ENCODE measurements at regions not wholly inside any gene's neighbourhood (a gene's known extent, or its start where the extent isn't known, plus 50 kb on each side); places are given as distances from the start of the nearest gene placed in this dataset.

DNA sequence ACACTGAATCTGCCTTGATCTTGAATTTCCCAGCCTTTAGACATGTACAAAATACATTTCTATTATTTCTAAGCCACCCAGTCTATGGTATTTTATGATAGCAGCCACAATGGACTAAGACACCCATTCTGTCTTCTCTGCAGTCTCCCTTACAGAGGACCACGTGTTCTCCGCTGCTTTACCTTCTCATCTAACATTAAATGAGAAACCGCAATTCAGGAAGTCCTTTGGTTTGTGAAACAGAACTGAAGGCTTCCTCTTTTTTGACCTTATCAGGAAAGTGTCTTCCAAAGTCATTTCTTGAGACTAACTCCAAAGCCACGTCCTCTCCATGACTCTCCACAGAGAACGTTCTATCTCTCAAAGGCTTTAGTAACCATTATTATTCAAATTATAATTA is 560.1 kb downstream of the OMA1 start:
- H3K4me3 ChIP-seq (ENCODE audit: extremely low read depth, insufficient read depth, low read length, poor library complexity, severe bottlenecking) = no peak overlapping the region
- no peaks in the 10 kb centered on the region for H3K4me1 ChIP-seq (ENCODE audit: control insufficient read depth, insufficient read depth, low read length, poor library complexity, severe bottlenecking)
- H3K9me3 ChIP-seq (ENCODE audit: control insufficient read depth, low read length) = no peaks in the 10 kb centered on the region
- H3K36me3 ChIP-seq (ENCODE audit: control insufficient read depth, insufficient read depth, low read length) = no peaks in the 10 kb centered on the region
- WGBS, 2 experiments (ENCODE audit: insufficient coverage in 2 of 2) = 57 to 74% methylated on average over 3 to 5 of the region's 5 CpGs
- no peak overlapping the region for H3K27ac ChIP-seq (ENCODE audit: low read depth, low read length, severe bottlenecking)

DNA sequence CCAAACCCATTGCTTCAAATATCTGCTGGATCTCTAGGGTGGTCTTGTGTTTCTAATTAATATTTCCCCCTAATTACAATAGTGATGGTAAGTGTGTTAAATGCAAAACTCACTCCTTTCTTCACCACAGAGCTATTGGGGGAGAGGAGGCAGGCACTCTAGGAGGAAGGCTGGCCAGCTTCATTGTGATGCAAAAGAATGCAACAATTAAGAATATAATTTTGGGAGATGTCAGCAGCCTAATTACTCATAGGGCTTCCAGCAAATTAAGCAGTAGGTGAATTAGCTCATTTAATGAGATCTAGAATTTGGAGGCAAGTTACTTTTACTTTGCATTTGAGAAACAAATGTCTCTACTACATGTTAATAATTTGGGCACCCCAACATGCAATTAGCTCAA is 560.4 kb upstream of the DAB1 start:
- H3K4me3 ChIP-seq (ENCODE audit: extremely low read depth, insufficient read depth, low read length, poor library complexity, severe bottlenecking) = no peak overlapping the region

DNA sequence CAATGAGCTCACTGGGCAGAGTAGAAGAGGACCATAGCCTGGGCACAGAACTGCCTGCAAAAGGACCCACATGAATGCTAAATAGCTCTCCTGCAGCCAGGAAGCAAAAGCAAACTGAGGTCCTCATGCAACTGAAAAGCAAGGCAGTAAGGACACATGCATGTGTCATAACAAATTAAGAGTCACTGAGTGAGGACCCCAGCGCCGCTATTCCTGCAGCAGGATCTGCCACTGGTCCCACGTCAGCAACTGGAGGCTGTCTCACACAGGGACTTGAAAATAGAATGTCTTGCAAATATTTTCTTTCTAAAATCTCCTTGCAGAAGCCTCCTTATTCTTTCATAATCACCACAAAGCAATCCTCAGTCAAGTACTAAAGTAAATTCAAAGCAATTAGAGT is 559.6 kb upstream of the DAB1 start:
- WGBS, 2 experiments (ENCODE audit: insufficient coverage in 2 of 2) = 67 to 100% methylated on average over 3 of the region's 3 CpGs
- no peaks in the 10 kb centered on the region for H3K4me1 ChIP-seq (ENCODE audit: control insufficient read depth, insufficient read depth, low read length, poor library complexity, severe bottlenecking)
- H3K4me3 ChIP-seq (ENCODE audit: extremely low read depth, insufficient read depth, low read length, poor library complexity, severe bottlenecking) = no peak overlapping the region
- H3K36me3 ChIP-seq (ENCODE audit: control insufficient read depth, insufficient read depth, low read length) = no peaks in the 10 kb centered on the region
- no peaks in the 10 kb centered on the region for H3K9me3 ChIP-seq (ENCODE audit: control insufficient read depth, low read length)
- H3K27ac ChIP-seq (ENCODE audit: low read depth, low read length, severe bottlenecking) = no peak overlapping the region

More for the DNA sequence above, 560.4 kb upstream of the DAB1 start:
- Histone ChIP-seq H3K36me3 (ENCODE audit: control insufficient read depth, insufficient read depth, low read length) (no peaks in the 10 kb centered on the region), H3K4me1 (ENCODE audit: control insufficient read depth, insufficient read depth, low read length, poor library complexity, severe bottlenecking) (no peaks in the 10 kb centered on the region), H3K9me3 (ENCODE audit: control insufficient read depth, low read length) (no peaks in the 10 kb centered on the region), H3K27ac (ENCODE audit: low read depth, low read length, severe bottlenecking) (no peak overlapping the region)

DNA sequence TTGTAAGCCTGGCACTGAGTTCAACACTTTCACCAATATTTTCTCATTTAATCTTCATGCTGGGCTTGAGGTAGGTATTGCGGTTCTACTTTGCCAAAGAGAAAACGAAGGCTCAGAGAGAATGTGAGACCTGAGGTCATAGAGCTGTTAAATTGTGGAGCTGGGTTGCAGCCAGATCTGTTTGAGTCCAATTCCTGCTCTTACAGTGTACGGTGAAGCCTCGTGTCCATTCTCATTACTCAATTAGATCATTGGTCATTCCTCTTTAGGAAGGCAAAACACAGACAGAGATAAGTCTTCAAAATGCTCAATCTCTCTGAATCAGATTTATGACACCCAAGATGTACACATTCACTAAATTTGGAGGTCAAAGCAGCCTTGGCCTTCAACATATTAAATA is 559.0 kb upstream of the DAB1 start:
- WGBS, 2 experiments (ENCODE audit: insufficient coverage in 2 of 2) = 88 to 96% methylated on average over 2 to 3 of the region's 4 CpGs
- no peaks in the 10 kb centered on the region for H3K36me3 ChIP-seq (ENCODE audit: control insufficient read depth, insufficient read depth, low read length)
- no peaks in the 10 kb centered on the region for H3K4me1 ChIP-seq (ENCODE audit: control insufficient read depth, insufficient read depth, low read length, poor library complexity, severe bottlenecking)
- H3K9me3 ChIP-seq (ENCODE audit: control insufficient read depth, low read length) = no peaks in the 10 kb centered on the region
- no peak overlapping the region for H3K27ac ChIP-seq (ENCODE audit: low read depth, low read length, severe bottlenecking)
- H3K4me3 ChIP-seq (ENCODE audit: extremely low read depth, insufficient read depth, low read length, poor library complexity, severe bottlenecking) = no peak overlapping the region

DNA sequence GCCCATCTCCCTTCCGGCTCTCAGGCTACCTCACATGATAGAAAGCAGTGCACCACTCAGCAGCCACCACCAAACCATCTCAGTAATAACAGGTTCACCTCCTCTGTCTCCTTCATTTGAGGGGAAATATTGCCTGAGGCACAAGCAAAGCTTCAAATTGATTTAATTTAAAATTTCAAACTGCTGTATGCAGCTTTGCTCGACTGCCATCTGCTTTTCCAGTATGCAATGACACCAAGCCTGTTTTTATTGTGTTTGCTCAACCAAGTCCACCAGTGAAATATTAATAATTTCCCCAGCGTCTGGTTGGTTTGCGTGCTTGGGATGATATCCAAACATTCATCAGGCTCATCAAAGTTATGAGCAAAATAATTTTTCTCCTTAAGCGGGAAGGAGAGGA is 552.4 kb upstream of the DAB1 start:
- no peak overlapping the region for H3K27ac ChIP-seq (ENCODE audit: low read depth, low read length, severe bottlenecking)
- 75 to 86% methylated on average over 1 to 2 of the region's 5 CpGs for WGBS, 2 experiments (ENCODE audit: insufficient coverage in 2 of 2)
- H3K4me3 ChIP-seq (ENCODE audit: extremely low read depth, insufficient read depth, low read length, poor library complexity, severe bottlenecking) = no peak overlapping the region

DNA sequence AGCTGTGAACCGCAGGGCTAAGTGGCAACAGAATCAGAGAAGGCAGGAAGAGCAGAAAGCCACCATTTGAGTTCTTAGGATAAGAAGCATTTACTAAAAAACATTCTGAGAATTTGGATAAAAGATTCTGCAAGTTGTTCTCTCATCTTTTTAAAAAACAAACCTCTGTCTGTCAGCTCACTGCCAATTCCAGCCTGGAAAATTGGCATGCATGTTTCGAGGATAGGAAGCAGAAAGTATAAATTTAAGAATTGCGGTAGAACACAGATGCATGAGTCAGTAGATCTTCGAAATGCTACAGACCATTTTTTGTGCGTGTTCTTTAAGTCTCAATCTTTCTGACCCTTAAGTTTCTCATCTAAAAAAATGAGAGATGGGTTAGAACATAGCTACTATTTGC is 544.5 kb upstream of the DAB1 start:
- Histone ChIP-seq H3K4me3 (ENCODE audit: extremely low read depth, insufficient read depth, low read length, poor library complexity, severe bottlenecking) (no peak overlapping the region), H3K9me3 (ENCODE audit: control insufficient read depth, low read length) (no peaks in the 10 kb centered on the region), H3K27ac (ENCODE audit: low read depth, low read length, severe bottlenecking) (no peak overlapping the region), H3K4me1 (ENCODE audit: control insufficient read depth, insufficient read depth, low read length, poor library complexity, severe bottlenecking) (no peaks in the 10 kb centered on the region), H3K36me3 (ENCODE audit: control insufficient read depth, insufficient read depth, low read length) (no peaks in the 10 kb centered on the region)
- WGBS, 2 experiments (ENCODE audit: insufficient coverage in 2 of 2) = 79 to 92% methylated on average over 2 to 3 of the region's 5 CpGs

More for the DNA sequence above, 552.4 kb upstream of the DAB1 start:
- no peaks in the 10 kb centered on the region for H3K36me3 ChIP-seq (ENCODE audit: control insufficient read depth, insufficient read depth, low read length)
- no peaks in the 10 kb centered on the region for H3K9me3 ChIP-seq (ENCODE audit: control insufficient read depth, low read length)
- no peaks in the 10 kb centered on the region for H3K4me1 ChIP-seq (ENCODE audit: control insufficient read depth, insufficient read depth, low read length, poor library complexity, severe bottlenecking)

DNA sequence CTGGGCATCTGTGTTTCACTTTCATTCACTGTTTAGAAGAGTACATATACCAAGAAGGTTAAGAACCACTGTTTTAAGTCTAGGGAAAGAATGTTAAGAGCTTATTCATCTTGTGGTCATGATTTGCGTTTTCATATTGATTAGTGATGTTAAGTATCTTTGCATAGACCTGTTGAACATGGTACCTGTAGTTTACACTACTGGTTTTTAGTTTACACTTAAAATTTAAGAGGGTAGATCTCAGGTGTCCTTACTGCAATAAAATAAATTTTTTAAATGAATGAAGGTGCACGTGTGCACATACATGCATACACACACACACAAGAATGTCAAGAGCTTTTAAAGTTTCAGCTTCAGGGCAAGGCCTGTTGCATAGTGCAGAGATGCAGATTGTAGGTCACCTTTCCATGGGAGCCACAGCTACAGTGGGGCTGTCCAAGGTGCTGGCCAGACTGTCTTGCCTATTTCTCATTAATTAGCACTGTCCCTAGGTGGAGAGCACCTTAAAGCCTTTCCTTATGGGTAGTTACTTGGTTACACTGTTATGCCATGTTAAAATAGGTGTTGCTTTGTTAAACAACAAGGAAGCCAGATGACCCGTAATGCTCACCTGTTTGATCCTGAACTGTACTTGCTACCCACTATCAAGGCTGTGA is 543.0 kb upstream of the DAB1 start:
- H3K4me1 ChIP-seq (ENCODE audit: control insufficient read depth, insufficient read depth, low read length, poor library complexity, severe bottlenecking) = no peaks in the 10 kb centered on the region
- H3K9me3 ChIP-seq (ENCODE audit: control insufficient read depth, low read length) = no peaks in the 10 kb centered on the region
- H3K36me3 ChIP-seq (ENCODE audit: control insufficient read depth, insufficient read depth, low read length) = no peaks in the 10 kb centered on the region
- no CpG with 5 or more reads among the region's 3 CpGs for WGBS, 2 experiments (ENCODE audit: insufficient coverage in 2 of 2)
- H3K27ac ChIP-seq (ENCODE audit: low read depth, low read length, severe bottlenecking) = no peak overlapping the region
- no peak overlapping the region for H3K4me3 ChIP-seq (ENCODE audit: extremely low read depth, insufficient read depth, low read length, poor library complexity, severe bottlenecking)

DNA sequence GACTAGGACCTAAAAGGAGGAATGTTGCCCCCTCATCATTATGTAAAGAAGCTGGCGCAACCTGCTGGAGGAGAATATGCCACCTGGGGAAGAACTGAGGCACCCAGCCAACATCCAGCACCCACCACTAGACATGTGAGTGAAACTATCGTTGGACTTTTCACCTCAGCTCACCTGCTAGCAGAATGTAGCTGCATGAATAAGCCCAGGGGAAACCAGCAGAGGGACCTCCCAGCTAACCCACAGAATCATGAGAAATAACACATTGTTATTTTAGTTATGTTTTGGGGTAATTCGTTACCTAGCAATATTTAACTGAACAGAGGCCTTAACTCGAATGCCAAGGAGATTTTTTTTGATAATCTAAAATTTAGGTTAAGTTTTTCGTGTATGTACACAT is 542.5 kb upstream of the DAB1 start:
- 100% methylated on average over 1 of the region's 5 CpGs; no CpG with 5 or more reads in 1 of the 2 experiments for WGBS, 2 experiments (ENCODE audit: insufficient coverage in 2 of 2)

DNA sequence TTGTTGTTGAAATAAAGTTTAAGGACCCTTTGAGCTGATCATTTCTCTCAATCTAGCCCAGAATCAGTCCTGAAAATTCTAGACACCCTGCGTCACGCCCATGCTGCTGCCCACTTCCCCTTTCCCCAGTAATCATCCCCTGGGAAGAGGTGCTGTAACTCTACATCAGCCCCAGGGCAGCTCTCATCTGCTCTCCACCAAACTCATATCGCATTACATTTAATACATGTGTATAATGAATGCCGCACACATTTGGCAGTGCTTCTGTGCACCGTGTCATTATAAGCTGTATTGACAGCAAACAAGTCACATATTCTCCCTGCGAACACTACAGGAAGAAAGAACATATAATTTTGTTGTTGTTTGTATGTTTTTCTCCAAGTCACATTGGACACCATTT is 539.7 kb upstream of the DAB1 start:
- Histone ChIP-seq H3K27ac (ENCODE audit: low read depth, low read length, severe bottlenecking) (no peak overlapping the region), H3K4me3 (ENCODE audit: extremely low read depth, insufficient read depth, low read length, poor library complexity, severe bottlenecking) (no peak overlapping the region), H3K9me3 (ENCODE audit: control insufficient read depth, low read length) (no peaks in the 10 kb centered on the region), H3K4me1 (ENCODE audit: control insufficient read depth, insufficient read depth, low read length, poor library complexity, severe bottlenecking) (no peaks in the 10 kb centered on the region), H3K36me3 (ENCODE audit: control insufficient read depth, insufficient read depth, low read length) (no peaks in the 10 kb centered on the region)
- 88 to 90% methylated on average over 2 to 4 of the region's 6 CpGs for WGBS, 2 experiments (ENCODE audit: insufficient coverage in 2 of 2)

More for the DNA sequence above, 542.5 kb upstream of the DAB1 start:
- H3K4me1 ChIP-seq (ENCODE audit: control insufficient read depth, insufficient read depth, low read length, poor library complexity, severe bottlenecking) = no peaks in the 10 kb centered on the region
- no peak overlapping the region for H3K27ac ChIP-seq (ENCODE audit: low read depth, low read length, severe bottlenecking)
- no peak overlapping the region for H3K4me3 ChIP-seq (ENCODE audit: extremely low read depth, insufficient read depth, low read length, poor library complexity, severe bottlenecking)
- no peaks in the 10 kb centered on the region for H3K36me3 ChIP-seq (ENCODE audit: control insufficient read depth, insufficient read depth, low read length)
- no peaks in the 10 kb centered on the region for H3K9me3 ChIP-seq (ENCODE audit: control insufficient read depth, low read length)

DNA sequence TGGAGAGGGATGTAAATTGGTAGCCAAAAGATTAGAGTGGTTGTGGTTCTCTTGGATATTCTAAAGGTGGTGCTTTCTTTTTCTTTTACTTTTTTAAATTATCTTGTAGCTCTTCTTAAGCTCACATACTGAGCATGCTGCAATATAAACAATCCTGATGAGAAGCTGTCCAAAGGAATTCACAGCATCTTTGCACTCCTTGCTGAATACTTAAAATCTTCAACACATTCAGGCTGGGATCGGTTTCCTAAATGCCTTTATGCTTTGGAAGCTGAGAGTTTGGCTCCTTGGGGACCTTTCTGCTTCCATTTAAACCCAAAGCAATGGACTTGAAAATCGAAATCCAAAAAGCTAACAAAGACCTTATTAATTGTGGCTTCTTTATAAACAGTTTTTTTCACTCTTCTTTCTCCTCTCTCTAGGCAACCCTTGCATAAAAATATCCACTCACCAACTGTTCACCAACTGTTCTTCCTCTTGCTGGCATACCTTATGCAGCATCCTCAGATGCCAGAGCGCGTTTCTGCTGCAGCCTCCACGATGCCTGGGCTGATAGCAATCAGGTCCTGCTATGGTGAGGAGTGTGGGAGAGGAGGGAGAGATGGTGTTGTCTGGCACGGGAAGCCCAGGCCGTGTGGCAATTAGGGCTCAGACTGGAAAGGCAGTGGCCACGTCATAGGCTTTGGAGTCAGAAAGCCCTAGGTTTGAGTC is 535.8 kb upstream of the DAB1 start:
- H3K4me3 ChIP-seq (ENCODE audit: extremely low read depth, insufficient read depth, low read length, poor library complexity, severe bottlenecking) = no peak overlapping the region
- no peak overlapping the region for H3K27ac ChIP-seq (ENCODE audit: low read depth, low read length, severe bottlenecking)
- H3K36me3 ChIP-seq (ENCODE audit: control insufficient read depth, insufficient read depth, low read length) = no peaks in the 10 kb centered on the region
- 76 to 81% methylated on average over 6 of the region's 8 CpGs for WGBS, 2 experiments (ENCODE audit: insufficient coverage in 2 of 2)
- H3K4me1 ChIP-seq (ENCODE audit: control insufficient read depth, insufficient read depth, low read length, poor library complexity, severe bottlenecking) = no peaks in the 10 kb centered on the region
- no peaks in the 10 kb centered on the region for H3K9me3 ChIP-seq (ENCODE audit: control insufficient read depth, low read length)

DNA sequence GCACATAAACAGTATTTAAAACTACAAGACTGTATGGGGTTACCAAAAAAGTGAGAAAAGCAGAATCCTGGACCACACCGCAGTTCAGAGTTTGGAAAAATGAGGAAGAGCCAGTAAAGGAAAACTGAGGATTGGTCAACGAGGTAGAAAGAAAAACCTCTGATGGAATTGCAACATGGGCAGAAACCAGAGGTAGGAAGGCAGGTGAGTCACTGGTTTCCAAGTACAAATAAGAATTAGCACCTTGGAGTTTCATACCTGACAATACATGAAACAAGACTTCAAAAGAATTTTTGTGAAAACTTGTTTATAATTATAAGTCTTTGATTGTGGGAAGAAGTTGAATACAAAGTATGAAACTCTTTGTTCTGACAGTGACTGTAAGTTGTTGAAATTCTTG is 533.7 kb upstream of the DAB1 start:
- Histone ChIP-seq H3K9me3 (ENCODE audit: control insufficient read depth, low read length) (no peaks in the 10 kb centered on the region), H3K4me3 (ENCODE audit: extremely low read depth, insufficient read depth, low read length, poor library complexity, severe bottlenecking) (no peak overlapping the region), H3K36me3 (ENCODE audit: control insufficient read depth, insufficient read depth, low read length) (no peaks in the 10 kb centered on the region), H3K27ac (ENCODE audit: low read depth, low read length, severe bottlenecking) (no peak overlapping the region), H3K4me1 (ENCODE audit: control insufficient read depth, insufficient read depth, low read length, poor library complexity, severe bottlenecking) (no peaks in the 10 kb centered on the region)
- WGBS, 2 experiments (ENCODE audit: insufficient coverage in 2 of 2) = 94 to 100% methylated on average over 2 of the region's 2 CpGs
